ENCODE measurements at regions not wholly inside any gene's neighbourhood (a gene's known extent, or its start where the extent isn't known, plus 50 kb on each side); places are given as distances from the start of the nearest gene placed in this dataset.

- H3K27ac ChIP-seq: no peak overlapping the region
- no peak for DNase-seq
- intact Hi-C loops (cut with DNase I): no loop called here
- H3K27me3 ChIP-seq: no peaks in the 10 kb centered on the region
- H3K4me3 ChIP-seq: no peak overlapping the region
- H3K36me3 ChIP-seq: no peaks in the 10 kb centered on the region
- no peak for TF ChIP-seq CTCF (IDR thresholded peaks at IDR 0.05)
- H3K4me1 ChIP-seq: no peaks in the 10 kb centered on the region
- no peak for ATAC-seq
- H3K9me3 ChIP-seq: no peaks in the 10 kb centered on the region
Observed at GRCh38 chr18:75760208-75760607, 332.7 kb upstream of the SMIM21 start.

DNA sequence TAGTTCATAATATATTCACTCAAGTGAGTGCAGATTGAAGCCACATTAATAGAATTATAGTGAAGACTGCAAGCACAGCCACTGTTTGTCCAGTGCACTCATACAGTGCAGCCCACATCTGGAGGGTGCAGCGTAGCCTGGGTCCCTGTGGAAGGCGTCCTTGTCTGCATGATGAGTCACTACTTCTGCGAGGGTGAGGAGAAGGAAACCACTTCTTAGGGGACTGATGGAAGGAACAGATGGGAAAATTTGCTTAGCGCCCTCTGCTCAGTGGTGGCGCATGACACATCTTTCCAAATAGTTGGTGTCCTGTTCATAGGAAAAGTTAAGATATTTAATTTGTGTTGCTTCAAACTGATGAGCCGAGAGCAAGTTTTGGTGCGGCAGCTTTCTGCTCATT is 330.4 kb upstream of the SMIM21 start:
- Histone ChIP-seq H3K4me3 (no peak overlapping the region), H3K27ac (no peak overlapping the region), H3K4me1 (no peaks in the 10 kb centered on the region), H3K36me3 (no peaks in the 10 kb centered on the region), H3K27me3 (no peaks in the 10 kb centered on the region), H3K9me3 (no peaks in the 10 kb centered on the region)
- DNase-seq: no peak
- no peak for ATAC-seq
- no peak for TF ChIP-seq CTCF (IDR thresholded peaks at IDR 0.05)
- intact Hi-C loops (cut with DNase I): no loop called here

DNA sequence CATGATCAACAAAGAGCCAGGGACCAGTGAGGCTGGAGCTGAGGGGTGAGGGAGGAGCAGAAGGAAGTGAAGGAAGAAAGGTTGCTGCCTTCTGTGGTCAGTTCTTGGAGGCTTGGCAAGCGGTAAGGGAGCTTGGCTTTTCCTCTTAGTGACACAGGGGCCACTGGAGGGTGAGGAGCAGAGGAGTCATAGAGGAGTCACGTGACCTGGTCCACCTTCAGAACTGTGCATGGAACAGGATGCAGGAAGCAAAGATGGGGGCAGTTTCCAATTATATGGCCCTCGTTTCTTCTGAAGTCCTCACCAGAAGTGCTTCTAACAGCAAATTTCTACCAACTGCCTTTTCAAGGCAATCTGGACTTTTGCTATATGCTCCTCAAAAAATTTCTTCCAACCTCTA is 326.9 kb upstream of the SMIM21 start:
- TF ChIP-seq CTCF (IDR thresholded peaks at IDR 0.05): no peak
- Histone ChIP-seq H3K4me1 (no peaks in the 10 kb centered on the region), H3K36me3 (no peaks in the 10 kb centered on the region), H3K27ac (no peak overlapping the region), H3K4me3 (no peak overlapping the region), H3K27me3 (no peaks in the 10 kb centered on the region), H3K9me3 (no peaks in the 10 kb centered on the region)
- no peak for ATAC-seq
- DNase-seq: no peak
- intact Hi-C loops (cut with DNase I): no loop called here

DNA sequence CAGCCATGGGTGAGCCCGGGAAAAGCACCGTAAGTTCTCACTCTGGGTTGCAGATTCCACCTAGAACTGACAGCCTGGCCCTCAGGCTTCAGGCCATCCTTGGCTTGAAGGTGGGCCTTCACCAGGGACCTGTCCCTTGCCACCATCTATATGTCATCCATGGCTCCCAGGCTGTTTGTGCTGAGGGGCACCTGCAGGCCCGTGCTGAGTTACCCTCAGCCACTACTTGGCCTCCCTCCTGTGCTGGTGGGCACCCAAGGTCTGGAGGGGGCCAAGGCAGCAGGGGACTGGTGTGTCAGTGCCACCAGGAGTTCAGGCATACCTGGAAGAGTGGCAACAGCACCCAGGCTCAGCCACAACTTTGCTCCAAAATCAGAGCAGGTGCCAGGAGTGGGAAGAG is 326.2 kb upstream of the SMIM21 start:
- intact Hi-C loops (cut with DNase I): no loop called here
- DNase-seq (no peak), ATAC-seq (peak; percentile 27)
- Histone ChIP-seq H3K36me3 (no peaks in the 10 kb centered on the region), H3K27ac (no peak overlapping the region), H3K9me3 (no peaks in the 10 kb centered on the region), H3K27me3 (no peaks in the 10 kb centered on the region), H3K4me1 (no peaks in the 10 kb centered on the region), H3K4me3 (no peak overlapping the region)
- TF ChIP-seq CTCF (IDR thresholded peaks at IDR 0.05): no peak

- no peaks in the 10 kb centered on the region for H3K27me3 ChIP-seq
- TF ChIP-seq CTCF (IDR thresholded peaks at IDR 0.05): no peak
- intact Hi-C loops (cut with DNase I): no loop called here
- no peaks in the 10 kb centered on the region for H3K4me1 ChIP-seq
- DNase-seq (no peak), ATAC-seq (no peak)
- no peak overlapping the region for H3K27ac ChIP-seq
- H3K4me3 ChIP-seq: no peak overlapping the region
- H3K9me3 ChIP-seq: no peaks in the 10 kb centered on the region
- no peaks in the 10 kb centered on the region for H3K36me3 ChIP-seq
Observed at GRCh38 chr18:75752740-75753263, 325.3 kb upstream of the SMIM21 start.

DNA sequence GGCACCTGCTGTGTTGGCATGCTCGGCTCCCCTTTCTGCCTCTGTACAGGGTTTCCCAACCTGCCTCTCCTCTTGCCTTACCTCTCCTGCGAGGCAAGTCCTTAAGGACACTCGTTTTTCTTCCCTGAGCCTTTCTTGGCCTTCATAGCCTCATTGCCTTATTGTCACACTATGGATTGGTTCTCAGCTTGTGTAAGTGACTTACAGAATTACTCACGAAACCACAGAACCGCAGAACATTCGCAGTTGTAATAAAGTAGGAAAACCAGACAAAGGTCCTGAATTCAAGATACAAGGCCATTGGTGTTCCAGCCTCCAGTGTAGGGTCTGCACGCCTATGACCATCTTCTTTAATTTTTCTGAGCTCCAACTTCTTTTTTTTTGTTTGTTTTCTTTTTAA is 317.6 kb upstream of the SMIM21 start:
- ATAC-seq: no peak
- DNase-seq: no peak
- no peaks in the 10 kb centered on the region for H3K9me3 ChIP-seq
- H3K4me1 ChIP-seq: no peaks in the 10 kb centered on the region
- H3K4me3 ChIP-seq: no peak overlapping the region
- no peak overlapping the region for H3K27ac ChIP-seq
- no peaks in the 10 kb centered on the region for H3K27me3 ChIP-seq
- intact Hi-C loops (cut with DNase I): no loop called here
- no peaks in the 10 kb centered on the region for H3K36me3 ChIP-seq
- TF ChIP-seq CTCF (IDR thresholded peaks at IDR 0.05): no peak
